Rectal smooth muscle tissue (tissue), 1 donor: ENCODE measurements at regions not wholly inside any gene's neighbourhood (a gene's known extent, or its start where the extent isn't known, plus 50 kb on each side); places are given as distances from the start of the nearest gene placed in this dataset.

Experiments
- H3K27ac ChIP-seq: one replicate; pipeline ENCODE4 v1.7.0; 2013; ENCODE audit warnings: low read depth, low read length, inconsistent platforms
- H3K27me3 ChIP-seq: one replicate; pipeline ENCODE4 v1.7.0; 2013; ENCODE audit warnings: low read length; ENCODE audit not compliant: control insufficient read depth, insufficient read depth
- H3K36me3 ChIP-seq: one replicate; pipeline ENCODE4 v1.7.0; 2013; ENCODE audit warnings: low read length; ENCODE audit not compliant: control insufficient read depth, insufficient read depth
- H3K4me1 ChIP-seq: one replicate; pipeline ENCODE4 v1.7.0; 2013; ENCODE audit warnings: low read length; ENCODE audit not compliant: control insufficient read depth, insufficient read depth
- H3K4me3 ChIP-seq: one replicate; pipeline ENCODE4 v1.7.0; 2013; ENCODE audit warnings: low read length
- H3K9ac ChIP-seq: one replicate; pipeline ENCODE4 v1.7.0; 2013; ENCODE audit warnings: low read length

GRCh38 chr6:5946701-5947100, 60.0 kb downstream of the NRN1 start:
- no peak overlapping the region for H3K27ac ChIP-seq
- no peaks in the 10 kb centered on the region for H3K36me3 ChIP-seq
- no peaks in the 10 kb centered on the region for H3K27me3 ChIP-seq
- H3K9ac ChIP-seq: no peak overlapping the region
- H3K4me1 ChIP-seq: no peaks in the 10 kb centered on the region
- H3K4me3 ChIP-seq: no peak overlapping the region

- no peak overlapping the region for H3K27ac ChIP-seq
- no peaks in the 10 kb centered on the region for H3K27me3 ChIP-seq
- no peaks in the 10 kb centered on the region for H3K4me1 ChIP-seq
- no peak overlapping the region for H3K9ac ChIP-seq
- no peak overlapping the region for H3K4me3 ChIP-seq
- H3K36me3 ChIP-seq: no peaks in the 10 kb centered on the region
Measured at GRCh38 chr6:5946181-5946580, 60.5 kb downstream of the NRN1 start.

- peaks cover 6% of the 10 kb centered on the region for H3K4me1 ChIP-seq
- no peaks in the 10 kb centered on the region for H3K36me3 ChIP-seq
- no peak overlapping the region for H3K9ac ChIP-seq
- H3K4me3 ChIP-seq: no peak overlapping the region
- no peaks in the 10 kb centered on the region for H3K27me3 ChIP-seq
- H3K27ac ChIP-seq: no peak overlapping the region
Measured at GRCh38 chr6:5943591-5943990, 63.1 kb downstream of the NRN1 start.

- no peaks in the 10 kb centered on the region for H3K27me3 ChIP-seq
- H3K9ac ChIP-seq: no peak overlapping the region
- no peak overlapping the region for H3K27ac ChIP-seq
- H3K4me3 ChIP-seq: no peak overlapping the region
- no peaks in the 10 kb centered on the region for H3K36me3 ChIP-seq
- peaks cover 6% of the 10 kb centered on the region for H3K4me1 ChIP-seq
Measured at GRCh38 chr6:5942591-5942990, 64.1 kb downstream of the NRN1 start.

GRCh38 chr6:5941188-5941587, 65.5 kb downstream of the NRN1 start:
- H3K9ac ChIP-seq: no peak overlapping the region
- peaks cover 6% of the 10 kb centered on the region for H3K4me1 ChIP-seq
- H3K27me3 ChIP-seq: no peaks in the 10 kb centered on the region
- H3K4me3 ChIP-seq: no peak overlapping the region
- H3K36me3 ChIP-seq: no peaks in the 10 kb centered on the region
- H3K27ac ChIP-seq: no peak overlapping the region

- Histone ChIP-seq H3K4me3 (no peak overlapping the region), H3K36me3 (no peaks in the 10 kb centered on the region)
Measured at GRCh38 chr6:5938934-5939333, 67.8 kb downstream of the NRN1 start.

GRCh38 chr6:5937936-5938706, 68.6 kb downstream of the NRN1 start:
- H3K4me3 ChIP-seq: no peak overlapping the region
- H3K27ac ChIP-seq: no peak overlapping the region
- H3K36me3 ChIP-seq: no peaks in the 10 kb centered on the region
- peaks cover 6% of the 10 kb centered on the region for H3K4me1 ChIP-seq
- no peaks in the 10 kb centered on the region for H3K27me3 ChIP-seq
- no peak overlapping the region for H3K9ac ChIP-seq

More at GRCh38 chr6:5938934-5939333, 67.8 kb downstream of the NRN1 start:
- H3K27ac ChIP-seq: no peak overlapping the region
- no peak overlapping the region for H3K9ac ChIP-seq
- no peaks in the 10 kb centered on the region for H3K27me3 ChIP-seq
- H3K4me1 ChIP-seq: peaks cover 6% of the 10 kb centered on the region

- Histone ChIP-seq H3K4me3 (no peak overlapping the region), H3K4me1 (peaks cover 6% of the 10 kb centered on the region), H3K27ac (no peak overlapping the region), H3K9ac (no peak overlapping the region), H3K27me3 (no peaks in the 10 kb centered on the region), H3K36me3 (no peaks in the 10 kb centered on the region)
Measured at GRCh38 chr6:5937169-5937909, 69.4 kb downstream of the NRN1 start.

- H3K9ac ChIP-seq: no peak overlapping the region
- peaks cover 6% of the 10 kb centered on the region for H3K4me1 ChIP-seq
- no peak overlapping the region for H3K4me3 ChIP-seq
- H3K27me3 ChIP-seq: no peaks in the 10 kb centered on the region
- no peaks in the 10 kb centered on the region for H3K36me3 ChIP-seq
- H3K27ac ChIP-seq: no peak overlapping the region
Measured at GRCh38 chr6:5936631-5937030, 70.1 kb downstream of the NRN1 start.

GRCh38 chr6:5936140-5936539, 70.6 kb downstream of the NRN1 start:
- Histone ChIP-seq H3K4me1 (peaks cover 6% of the 10 kb centered on the region), H3K27me3 (no peaks in the 10 kb centered on the region), H3K9ac (no peak overlapping the region), H3K27ac (no peak overlapping the region), H3K36me3 (no peaks in the 10 kb centered on the region), H3K4me3 (no peak overlapping the region)

- no peak overlapping the region for H3K27ac ChIP-seq
- H3K27me3 ChIP-seq: no peaks in the 10 kb centered on the region
- H3K4me1 ChIP-seq: no peaks in the 10 kb centered on the region
- no peak overlapping the region for H3K4me3 ChIP-seq
- H3K9ac ChIP-seq: no peak overlapping the region
- no peaks in the 10 kb centered on the region for H3K36me3 ChIP-seq
Measured at GRCh38 chr6:5930968-5931367, 75.8 kb downstream of the NRN1 start.

GRCh38 chr6:5930143-5930770, 76.5 kb downstream of the NRN1 start:
- H3K9ac ChIP-seq: no peak overlapping the region
- H3K27me3 ChIP-seq: no peaks in the 10 kb centered on the region
- H3K4me3 ChIP-seq: no peak overlapping the region
- H3K27ac ChIP-seq: no peak overlapping the region
- H3K4me1 ChIP-seq: no peaks in the 10 kb centered on the region
- H3K36me3 ChIP-seq: no peaks in the 10 kb centered on the region
